HG03575 (cell line): ENCODE measurements at regions not wholly inside any gene's neighbourhood (a gene's known extent, or its start where the extent isn't known, plus 50 kb on each side); places are given as distances from the start of the nearest gene placed in this dataset.

Source experiments
- ATAC-seq: cut with Tn5 transposase; IDR thresholded peaks from one replicate; pipeline ENCODE4 v1.9.1; 2021; ENCODE audit not compliant: unreplicated experiment, insufficient number of reproducible peaks, low FRiP score; ENCODE audit errors: extremely low read depth

GRCh38 chr5:82859451-82860140 lies 217.6 kb downstream of the TMEM167A start:
- ATAC-seq, result no peak

GRCh38 chr5:82858151-82859025 lies 218.8 kb downstream of the TMEM167A start:
- ATAC-seq, result no peak

GRCh38 chr5:82855893-82856550 lies 221.2 kb downstream of the TMEM167A start:
- no peak for ATAC-seq

- ATAC-seq, result no peak
Observed at GRCh38 chr5:82854956-82855355, 222.2 kb downstream of the TMEM167A start.

GRCh38 chr5:82851471-82851870 lies 225.7 kb downstream of the TMEM167A start:
- ATAC-seq, result no peak

- no peak for ATAC-seq
Observed at GRCh38 chr5:82850393-82850792, 226.8 kb downstream of the TMEM167A start.

GRCh38 chr5:82849885-82850284 lies 227.3 kb downstream of the TMEM167A start:
- no peak for ATAC-seq

GRCh38 chr5:82847562-82847961 lies 229.6 kb downstream of the TMEM167A start:
- no peak for ATAC-seq

- ATAC-seq, result no peak
Observed at GRCh38 chr5:82839881-82840280, 237.3 kb downstream of the TMEM167A start.

GRCh38 chr5:82835488-82835887 lies 241.7 kb downstream of the TMEM167A start:
- ATAC-seq, result no peak

- no peak for ATAC-seq
Observed at GRCh38 chr5:82834151-82834550, 243.0 kb downstream of the TMEM167A start.

- no peak for ATAC-seq
Observed at GRCh38 chr5:82833277-82833676, 243.9 kb downstream of the TMEM167A start.

- ATAC-seq, result no peak
Observed at GRCh38 chr5:82832445-82832844, 244.7 kb downstream of the TMEM167A start.

- no peak for ATAC-seq
Observed at GRCh38 chr5:82828211-82828610, 249.0 kb downstream of the TMEM167A start.

- ATAC-seq, result no peak
Observed at GRCh38 chr5:82827651-82828050, 249.5 kb downstream of the TMEM167A start.

GRCh38 chr5:82822634-82822927 lies 254.6 kb downstream of the TMEM167A start:
- no peak for ATAC-seq

- no peak for ATAC-seq
Observed at GRCh38 chr5:82821846-82822633, 255.2 kb downstream of the TMEM167A start.

GRCh38 chr5:82820961-82821845 lies 256.0 kb downstream of the TMEM167A start:
- peak; percentile 66 for ATAC-seq
